ENCODE measurements at regions not wholly inside any gene's neighbourhood (a gene's known extent, or its start where the extent isn't known, plus 50 kb on each side); places are given as distances from the start of the nearest gene placed in this dataset.
A peak's percentile ranks its signal among the peaks of the same experiment; 100 is the strongest.

- Histone ChIP-seq H4K8ac (replicated peaks; ENCODE audit: insufficient read length, low read depth, low read length) (no peak overlapping the region), H2BK5ac (ENCODE audit: insufficient read length, low read length) (no peak overlapping the region), H2BK12ac (ENCODE audit: insufficient read length, low read depth, low read length) (no peak overlapping the region), H3K56ac (ENCODE audit: insufficient read length, low read depth, low read length) (no peak overlapping the region), H2BK20ac (ENCODE audit: low read depth, low read length, poor library complexity, severe bottlenecking) (no peak overlapping the region), H3K23me2 (ENCODE audit: insufficient read length, low read depth, low read length, poor library complexity, severe bottlenecking) (no peaks in the 10 kb centered on the region), H3K4me2 (ENCODE audit: insufficient read depth, insufficient read length, low read length) (no peak overlapping the region), H2BK120ac (ENCODE audit: low read depth, low read length, poor library complexity, severe bottlenecking) (no peak overlapping the region), H3K18ac (ENCODE audit: insufficient read length, low read depth, low read length) (no peak overlapping the region), H3K79me2 (ENCODE audit: insufficient read depth, low read length) (no peaks in the 10 kb centered on the region), H4K20me1 (ENCODE audit: control insufficient read depth, insufficient read depth, insufficient read length) (no peaks in the 10 kb centered on the region), H3K4me1 (ENCODE audit: insufficient read depth, low read length) (no peaks in the 10 kb centered on the region), H3K27ac (ENCODE audit: insufficient read length, low read depth, low read length) (no peak overlapping the region), H2AFZ (ENCODE audit: low read length) (no peak overlapping the region), H3T11ph (ENCODE audit: low read length) (no peak overlapping the region), H3K4ac (ENCODE audit: low read depth, low read length) (no peak overlapping the region), H3K14ac (ENCODE audit: insufficient read depth, low read length) (no peak overlapping the region), H4K5ac (ENCODE audit: insufficient read length, low read depth, low read length) (no peak overlapping the region), H2AK5ac (ENCODE audit: insufficient read length, low read length) (no peak overlapping the region), H3K9me3 (ENCODE audit: control insufficient read depth, low read depth, low read length) (no peaks in the 10 kb centered on the region), H3K9ac (ENCODE audit: extremely low read depth, insufficient read length, low read length) (no peak overlapping the region), H3K79me1 (ENCODE audit: insufficient read depth, low read depth, low read length, poor library complexity, severe bottlenecking) (no peaks in the 10 kb centered on the region), H3K23ac (ENCODE audit: insufficient read length, low read depth, low read length) (no peak overlapping the region), H2BK15ac (ENCODE audit: low read depth, low read length) (no peak overlapping the region), H3K27me3 (ENCODE audit: insufficient read depth, low read length) (no peaks in the 10 kb centered on the region), H4K91ac (ENCODE audit: insufficient read length, low read depth, low read length) (no peak overlapping the region)
- Mint-ChIP-seq H3K36me3 (ENCODE audit: insufficient read depth in 1 of 3, low read depth in 3 of 3) (peaks cover 0 to 2% (median 0%) of the 10 kb centered on the region in 3 experiments; a peak in 2 of 7 replicates), H3K4me1 (peaks cover 0 to 11% of the 10 kb centered on the region in 2 experiments; a peak in 2 of 4 replicates), H3K4me3 (no peak overlapping the region), H3K9me3 (no peaks in the 10 kb centered on the region), H3K27ac (peak overlapping the region in 1 of 3 experiments; percentile 29; a peak in 1 of 7 replicates), H3K27me3 (ENCODE audit: low read depth) (no peaks in the 10 kb centered on the region)
- no CpG with 5 or more reads among the region's 6 CpGs for WGBS (ENCODE audit: extremely low coverage, insufficient read length, low lambda C conversion rate)
- TF ChIP-seq CTCF (conservative IDR thresholded peaks at IDR 0.05): no peak
- DNase-seq: no peak
Measured at GRCh38 chrX:74119016-74119910, 184.7 kb upstream of the ZCCHC13 start.

All from H9 (cell line).